ENCODE measurements at regions not wholly inside any gene's neighbourhood (a gene's known extent, or its start where the extent isn't known, plus 50 kb on each side); places are given as distances from the start of the nearest gene placed in this dataset.

- H3K36me3 ChIP-seq = no peaks in the 10 kb centered on the region
- ATAC-seq (ENCODE audit: insufficient number of reproducible peaks, low FRiP score, low read depth) (no peak), DNase-seq (ENCODE audit: low spot score) (no peak)
- peaks cover 0 to 18% of the 10 kb centered on the region in 2 donors for H3K4me1 ChIP-seq (ENCODE audit: control insufficient read depth in 1 of 2, low read depth in 2 of 2)
- TF ChIP-seq CTCF (IDR thresholded peaks at IDR 0.05) = no peak
- H3K27me3 ChIP-seq (replicated peaks; ENCODE audit: insufficient read depth) = no peaks in the 10 kb centered on the region
- H3K27ac ChIP-seq = no peak overlapping the region
- H3K9me3 ChIP-seq = no peaks in the 10 kb centered on the region
- H3K4me3 ChIP-seq = no peak overlapping the region
These were observed 412.4 kb downstream of the MTX2 start for GRCh38 chr2:176681584-176682115.

- Histone ChIP-seq H3K4me1 (ENCODE audit: control insufficient read depth in 1 of 2, low read depth in 2 of 2) (peaks cover 0 to 18% of the 10 kb centered on the region in 2 donors), H3K9me3 (no peaks in the 10 kb centered on the region), H3K27ac (no peak overlapping the region), H3K36me3 (no peaks in the 10 kb centered on the region), H3K27me3 (replicated peaks; ENCODE audit: insufficient read depth) (no peaks in the 10 kb centered on the region), H3K4me3 (no peak overlapping the region)
- no peak for ATAC-seq (ENCODE audit: insufficient number of reproducible peaks, low FRiP score, low read depth)
- no peak for TF ChIP-seq CTCF (IDR thresholded peaks at IDR 0.05)
- no peak for DNase-seq (ENCODE audit: low spot score)
These were observed 413.0 kb downstream of the MTX2 start for GRCh38 chr2:176682278-176682677.

- Histone ChIP-seq H3K27me3 (replicated peaks; ENCODE audit: insufficient read depth) (no peaks in the 10 kb centered on the region), H3K4me3 (no peak overlapping the region), H3K36me3 (no peaks in the 10 kb centered on the region), H3K27ac (no peak overlapping the region), H3K9me3 (no peaks in the 10 kb centered on the region), H3K4me1 (ENCODE audit: control insufficient read depth in 1 of 2, low read depth in 2 of 2) (peaks cover 0 to 18% of the 10 kb centered on the region in 2 donors)
- DNase-seq (ENCODE audit: low spot score) = no peak
- no peak for ATAC-seq (ENCODE audit: insufficient number of reproducible peaks, low FRiP score, low read depth)
- TF ChIP-seq CTCF (IDR thresholded peaks at IDR 0.05) = no peak
These were observed 414.4 kb downstream of the MTX2 start for GRCh38 chr2:176683618-176684111.

GRCh38 chr2:176685908-176686307 is 416.7 kb downstream of the MTX2 start:
- DNase-seq (ENCODE audit: low spot score) = no peak
- H3K27me3 ChIP-seq (replicated peaks; ENCODE audit: insufficient read depth) = no peaks in the 10 kb centered on the region
- no peak for ATAC-seq (ENCODE audit: insufficient number of reproducible peaks, low FRiP score, low read depth)
- TF ChIP-seq CTCF (IDR thresholded peaks at IDR 0.05) = no peak
- no peak overlapping the region for H3K4me3 ChIP-seq
- H3K9me3 ChIP-seq = no peaks in the 10 kb centered on the region
- peaks cover 0 to 18% of the 10 kb centered on the region in 2 donors for H3K4me1 ChIP-seq (ENCODE audit: control insufficient read depth in 1 of 2, low read depth in 2 of 2)
- no peaks in the 10 kb centered on the region for H3K36me3 ChIP-seq
- H3K27ac ChIP-seq = no peak overlapping the region

GRCh38 chr2:176686328-176686727 is 417.1 kb downstream of the MTX2 start:
- no peak for DNase-seq (ENCODE audit: low spot score)
- ATAC-seq (ENCODE audit: insufficient number of reproducible peaks, low FRiP score, low read depth) = no peak
- no peaks in the 10 kb centered on the region for H3K36me3 ChIP-seq
- H3K4me1 ChIP-seq (ENCODE audit: control insufficient read depth in 1 of 2, low read depth in 2 of 2) = peaks cover 0 to 18% of the 10 kb centered on the region in 2 donors
- H3K27ac ChIP-seq = no peak overlapping the region
- no peaks in the 10 kb centered on the region for H3K27me3 ChIP-seq (replicated peaks; ENCODE audit: insufficient read depth)
- no peak for TF ChIP-seq CTCF (IDR thresholded peaks at IDR 0.05)
- H3K4me3 ChIP-seq = no peak overlapping the region
- no peaks in the 10 kb centered on the region for H3K9me3 ChIP-seq

All from thoracic aorta (tissue), 2 donors.